ENCODE measurements at regions not wholly inside any gene's neighbourhood (a gene's known extent, or its start where the extent isn't known, plus 50 kb on each side); places are given as distances from the start of the nearest gene placed in this dataset.

- TF ChIP-seq CTCF (IDR thresholded peaks at IDR 0.05) (no peak), POLR2A (IDR thresholded peaks at IDR 0.05) (no peak)
Measured at GRCh38 chr11:72493426-72494108, 59.2 kb upstream of the CLPB start.
